ENCODE measurements at regions not wholly inside any gene's neighbourhood (a gene's known extent, or its start where the extent isn't known, plus 50 kb on each side); places are given as distances from the start of the nearest gene placed in this dataset.

DNA sequence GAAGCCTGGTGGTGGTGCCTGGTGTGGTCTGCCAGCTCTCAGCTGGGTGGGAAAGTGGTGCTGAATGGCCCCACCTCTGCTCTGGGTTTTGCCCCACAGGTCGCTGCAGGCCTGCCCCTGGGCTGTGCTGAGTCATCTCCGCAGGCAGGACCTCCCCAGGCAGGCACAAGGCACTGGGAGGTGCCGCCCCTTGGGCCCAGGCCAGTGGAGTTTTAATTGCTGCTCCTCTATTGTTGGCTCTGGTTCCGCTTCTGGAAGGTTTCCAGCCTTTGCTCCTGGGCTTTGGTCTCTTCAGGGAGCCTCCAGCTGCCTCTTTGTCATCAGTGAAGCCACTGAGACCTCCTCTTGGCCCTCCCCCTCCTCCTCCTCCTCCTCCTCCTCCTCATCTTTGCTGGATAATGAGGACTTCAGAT is 180.3 kb upstream of the GRB10 start:
- H3K27ac ChIP-seq: peak overlapping the region; percentile 75
- TF ChIP-seq, protein P1, sequence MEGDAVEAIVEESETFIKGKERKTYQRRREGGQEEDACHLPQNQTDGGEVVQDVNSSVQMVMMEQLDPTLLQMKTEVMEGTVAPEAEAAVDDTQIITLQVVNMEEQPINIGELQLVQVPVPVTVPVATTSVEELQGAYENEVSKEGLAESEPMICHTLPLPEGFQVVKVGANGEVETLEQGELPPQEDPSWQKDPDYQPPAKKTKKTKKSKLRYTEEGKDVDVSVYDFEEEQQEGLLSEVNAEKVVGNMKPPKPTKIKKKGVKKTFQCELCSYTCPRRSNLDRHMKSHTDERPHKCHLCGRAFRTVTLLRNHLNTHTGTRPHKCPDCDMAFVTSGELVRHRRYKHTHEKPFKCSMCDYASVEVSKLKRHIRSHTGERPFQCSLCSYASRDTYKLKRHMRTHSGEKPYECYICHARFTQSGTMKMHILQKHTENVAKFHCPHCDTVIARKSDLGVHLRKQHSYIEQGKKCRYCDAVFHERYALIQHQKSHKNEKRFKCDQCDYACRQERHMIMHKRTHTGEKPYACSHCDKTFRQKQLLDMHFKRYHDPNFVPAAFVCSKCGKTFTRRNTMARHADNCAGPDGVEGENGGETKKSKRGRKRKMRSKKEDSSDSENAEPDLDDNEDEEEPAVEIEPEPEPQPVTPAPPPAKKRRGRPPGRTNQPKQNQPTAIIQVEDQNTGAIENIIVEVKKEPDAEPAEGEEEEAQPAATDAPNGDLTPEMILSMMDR (conservative IDR thresholded peaks at IDR 0.05): no peak
- TF ChIP-seq ZFX (IDR thresholded peaks at IDR 0.05): no peak

DNA sequence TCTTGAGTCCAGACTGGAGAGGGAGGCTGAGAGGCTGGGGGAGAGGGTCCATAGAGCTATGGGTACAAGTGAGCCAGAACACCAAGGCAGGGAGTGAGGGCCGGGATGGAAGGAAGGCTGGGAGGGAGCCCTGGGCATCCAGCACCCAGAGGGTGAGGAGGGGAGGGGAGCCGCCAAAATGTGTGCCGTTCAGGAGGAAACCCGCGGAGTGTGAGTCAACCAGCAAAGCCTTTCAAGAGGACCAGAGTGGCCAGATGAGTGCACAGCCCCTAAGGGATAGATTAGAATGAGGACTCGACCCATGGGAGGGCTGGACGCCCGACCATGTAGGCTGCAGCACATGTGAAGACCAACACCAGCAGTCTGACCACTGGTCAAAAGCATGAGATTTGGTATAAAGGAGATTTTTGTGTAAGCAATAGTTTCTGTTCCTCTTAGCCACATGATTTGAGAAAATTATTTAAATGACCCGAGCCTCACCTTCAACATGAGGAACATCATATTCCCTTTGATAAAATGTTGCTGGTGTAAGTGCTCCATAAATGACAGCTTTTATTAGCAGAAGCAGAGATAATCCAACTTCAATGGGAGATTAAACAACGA is 179.7 kb upstream of the GRB10 start:
- H3K27ac ChIP-seq: peak overlapping the region; percentile 75

DNA sequence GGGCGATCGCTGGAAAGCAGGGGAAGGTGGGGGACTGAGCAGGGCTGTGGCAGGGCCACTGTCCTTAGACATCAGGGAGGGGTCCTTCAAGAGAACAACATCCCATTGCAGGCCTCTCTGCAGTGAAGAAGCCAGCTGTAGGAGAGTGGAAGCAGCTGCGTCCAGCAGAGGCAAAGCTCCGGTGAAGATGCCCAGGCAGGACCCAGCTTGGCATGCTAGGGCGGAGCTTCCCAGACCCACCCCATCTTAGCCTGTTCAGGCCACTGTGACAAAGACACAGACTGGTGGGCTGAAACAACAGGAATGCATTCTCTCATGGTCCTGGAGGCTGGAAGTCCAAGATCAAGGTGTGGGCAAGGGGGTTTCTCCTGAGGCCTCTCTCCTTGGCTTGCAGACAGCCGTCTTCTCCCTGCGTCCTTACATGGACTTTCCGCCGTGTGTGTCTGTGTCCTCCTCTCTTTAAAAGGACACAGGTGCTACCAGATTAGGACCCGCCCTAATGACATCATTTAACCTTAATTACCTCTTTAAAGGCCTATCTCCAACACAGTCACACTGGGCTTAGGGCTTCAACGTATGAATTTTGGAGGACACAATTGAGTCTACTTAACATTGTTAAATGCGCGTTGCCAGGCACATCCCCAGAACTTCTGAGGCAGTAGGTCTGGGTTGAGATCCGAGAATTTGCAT is 178.1 kb upstream of the GRB10 start:
- TF ChIP-seq, protein P1 (conservative IDR thresholded peaks at IDR 0.05): no peak
- no peak overlapping the region for H3K27ac ChIP-seq

More for the DNA sequence above, 179.7 kb upstream of the GRB10 start:
- no peak for TF ChIP-seq ZFX (IDR thresholded peaks at IDR 0.05)
- TF ChIP-seq, protein P1 (conservative IDR thresholded peaks at IDR 0.05): no peak

DNA sequence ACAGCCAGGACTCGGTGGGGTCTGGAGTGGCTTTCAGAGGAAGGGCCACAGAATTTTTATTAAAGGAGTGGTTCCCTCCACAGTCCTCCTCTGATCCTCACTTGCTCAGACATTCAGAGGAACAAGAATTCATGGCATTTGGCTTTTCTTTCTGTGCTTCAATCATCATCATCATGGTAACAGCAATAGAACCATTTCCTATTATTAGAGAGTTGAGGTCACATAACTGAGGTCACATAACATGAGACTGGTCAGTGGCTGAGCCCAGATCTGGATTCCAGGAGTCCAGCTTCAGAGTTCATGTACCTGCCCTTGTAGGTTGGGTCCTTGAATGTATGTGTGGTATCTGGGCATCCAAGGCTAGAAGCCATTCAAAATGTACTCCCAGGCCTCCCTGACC is 177.3 kb upstream of the GRB10 start:
- no peak for TF ChIP-seq ZFX (IDR thresholded peaks at IDR 0.05)
- TF ChIP-seq, protein P1 (conservative IDR thresholded peaks at IDR 0.05): no peak
- H3K27ac ChIP-seq: no peak overlapping the region

DNA sequence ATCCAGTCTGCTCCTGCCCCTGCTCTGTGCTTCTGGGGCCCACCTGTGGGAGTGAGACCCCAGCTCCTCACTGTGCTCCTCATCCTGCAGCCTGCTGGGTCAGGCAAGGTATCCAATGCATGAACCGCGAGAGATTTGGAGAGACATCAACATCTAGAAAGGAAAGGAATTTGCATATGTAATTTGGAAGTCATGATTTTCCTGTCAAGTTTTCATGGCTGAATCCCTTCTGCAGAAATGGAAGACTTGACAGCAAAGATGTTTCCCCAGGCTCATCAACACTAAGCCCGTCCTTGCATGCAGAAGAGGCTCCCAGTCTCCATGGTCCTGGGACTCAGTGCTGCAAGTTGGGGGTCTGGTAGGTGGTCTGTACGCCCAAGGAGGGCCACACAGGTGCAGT is 176.9 kb upstream of the GRB10 start:
- H3K27ac ChIP-seq: no peak overlapping the region
- TF ChIP-seq, protein P1 (conservative IDR thresholded peaks at IDR 0.05): no peak
- TF ChIP-seq ZFX (IDR thresholded peaks at IDR 0.05): no peak

DNA sequence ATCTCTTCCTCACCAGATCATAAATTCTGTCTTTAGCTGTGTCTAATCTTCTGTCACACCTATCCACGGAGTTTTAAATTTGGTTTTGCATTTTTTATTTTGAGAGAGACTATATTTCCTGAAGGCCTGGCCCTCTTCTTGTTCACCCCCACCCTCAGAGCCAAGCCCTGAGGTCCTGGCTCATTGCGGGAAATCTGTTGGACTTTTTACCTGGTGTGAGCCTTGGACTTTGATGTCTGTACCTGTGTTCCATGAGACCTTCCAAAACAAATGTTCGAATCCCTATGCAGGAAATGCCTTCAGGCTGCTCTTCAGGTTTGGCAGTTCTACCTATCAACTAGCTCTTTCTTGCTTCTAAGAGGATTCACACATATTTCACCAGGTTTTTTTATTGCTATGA is 175.2 kb upstream of the GRB10 start:
- no peak overlapping the region for H3K27ac ChIP-seq
- TF ChIP-seq, protein P1 (conservative IDR thresholded peaks at IDR 0.05): no peak
- no peak for TF ChIP-seq ZFX (IDR thresholded peaks at IDR 0.05)

DNA sequence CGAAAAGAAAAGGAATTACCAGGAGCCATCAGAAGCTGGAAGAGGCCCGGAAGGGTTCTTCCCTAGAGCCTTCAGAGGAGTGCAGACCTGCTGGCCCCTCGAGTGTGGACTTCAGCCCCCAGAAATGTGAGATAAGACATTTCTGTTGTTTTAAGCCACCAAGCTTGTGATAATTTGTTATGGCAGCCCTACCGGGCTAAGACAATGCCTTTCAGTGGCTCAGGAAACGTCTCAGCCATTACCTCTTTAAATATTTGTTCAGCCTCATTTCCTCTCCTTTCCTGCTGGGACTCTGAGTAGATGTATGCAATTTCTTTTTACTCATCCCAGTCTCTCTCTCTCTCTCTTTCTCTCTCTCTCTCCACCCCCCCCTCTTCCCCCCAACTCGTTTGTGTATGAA is 174.7 kb upstream of the GRB10 start:
- no peak for TF ChIP-seq ZFX (IDR thresholded peaks at IDR 0.05)
- TF ChIP-seq, protein P1 (conservative IDR thresholded peaks at IDR 0.05): no peak

More for the DNA sequence above, 174.7 kb upstream of the GRB10 start:
- H3K27ac ChIP-seq: no peak overlapping the region

All from C4-2B (cell line).